AG09319 (cell line): ENCODE measurements at regions not wholly inside any gene's neighbourhood (a gene's known extent, or its start where the extent isn't known, plus 50 kb on each side); places are given as distances from the start of the nearest gene placed in this dataset.
A peak's percentile ranks its signal among the peaks of the same experiment; 100 is the strongest.

Experiments used
- DNase-seq: peaks from one replicate; pipeline ENCODE4 v3.0.0-alpha.2; 2010; ENCODE audit warnings: low read depth; ENCODE audit errors: extremely low read depth
- TF ChIP-seq, protein P1 (sequence below): IDR thresholded peaks from 2 replicates; pipeline ENCODE4 v1.5.1; 2011; ENCODE audit warnings: low read depth, mild to moderate bottlenecking, inconsistent platforms, low read length, moderate library complexity

- no peak for DNase-seq
- TF ChIP-seq, protein P1, sequence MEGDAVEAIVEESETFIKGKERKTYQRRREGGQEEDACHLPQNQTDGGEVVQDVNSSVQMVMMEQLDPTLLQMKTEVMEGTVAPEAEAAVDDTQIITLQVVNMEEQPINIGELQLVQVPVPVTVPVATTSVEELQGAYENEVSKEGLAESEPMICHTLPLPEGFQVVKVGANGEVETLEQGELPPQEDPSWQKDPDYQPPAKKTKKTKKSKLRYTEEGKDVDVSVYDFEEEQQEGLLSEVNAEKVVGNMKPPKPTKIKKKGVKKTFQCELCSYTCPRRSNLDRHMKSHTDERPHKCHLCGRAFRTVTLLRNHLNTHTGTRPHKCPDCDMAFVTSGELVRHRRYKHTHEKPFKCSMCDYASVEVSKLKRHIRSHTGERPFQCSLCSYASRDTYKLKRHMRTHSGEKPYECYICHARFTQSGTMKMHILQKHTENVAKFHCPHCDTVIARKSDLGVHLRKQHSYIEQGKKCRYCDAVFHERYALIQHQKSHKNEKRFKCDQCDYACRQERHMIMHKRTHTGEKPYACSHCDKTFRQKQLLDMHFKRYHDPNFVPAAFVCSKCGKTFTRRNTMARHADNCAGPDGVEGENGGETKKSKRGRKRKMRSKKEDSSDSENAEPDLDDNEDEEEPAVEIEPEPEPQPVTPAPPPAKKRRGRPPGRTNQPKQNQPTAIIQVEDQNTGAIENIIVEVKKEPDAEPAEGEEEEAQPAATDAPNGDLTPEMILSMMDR = no peak
Observed at GRCh38 chr14:53550776-53551175, 397.7 kb upstream of the DDHD1 start.

DNA sequence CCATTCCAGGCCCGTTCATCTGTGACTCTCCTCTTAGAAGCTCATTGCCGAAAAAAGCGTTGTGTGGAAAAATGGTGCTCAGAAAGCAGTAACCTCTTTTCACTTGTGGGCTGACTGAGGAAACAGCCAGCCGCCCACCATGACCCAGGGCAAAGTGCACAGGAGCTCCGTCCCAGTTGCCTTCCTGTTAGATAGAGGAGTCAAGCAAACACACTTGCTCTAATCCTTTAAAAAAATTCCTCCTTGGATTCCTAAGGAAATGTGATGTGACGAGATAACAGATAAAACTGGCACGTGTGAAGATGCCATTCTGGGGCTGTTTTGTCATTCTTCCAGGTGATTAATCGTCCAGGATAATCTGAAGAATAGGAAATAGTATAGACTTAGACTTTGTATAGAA, 396.8 kb upstream of the DDHD1 start:
- TF ChIP-seq, protein P1 = no peak
- no peak for DNase-seq

DNA sequence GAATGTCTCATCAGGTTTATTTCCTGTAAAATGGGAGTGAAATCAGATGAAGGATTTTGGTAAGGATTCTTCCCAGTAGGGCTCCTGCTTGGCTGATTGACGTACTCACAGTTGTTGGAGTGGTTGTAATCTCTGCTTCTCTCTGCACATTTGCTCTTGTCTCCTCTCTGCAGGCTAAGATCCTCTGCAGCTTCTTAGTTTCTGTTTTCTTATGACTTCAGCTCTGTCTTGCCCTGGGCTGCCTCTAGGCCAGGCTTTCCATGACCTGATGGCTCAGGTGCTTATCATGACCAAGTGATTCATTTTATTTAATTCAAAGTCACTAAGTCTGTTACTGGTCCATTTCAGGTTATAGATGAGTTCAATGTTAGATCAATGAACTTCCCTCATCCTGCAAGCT, 394.5 kb upstream of the DDHD1 start:
- TF ChIP-seq, protein P1 = no peak

DNA sequence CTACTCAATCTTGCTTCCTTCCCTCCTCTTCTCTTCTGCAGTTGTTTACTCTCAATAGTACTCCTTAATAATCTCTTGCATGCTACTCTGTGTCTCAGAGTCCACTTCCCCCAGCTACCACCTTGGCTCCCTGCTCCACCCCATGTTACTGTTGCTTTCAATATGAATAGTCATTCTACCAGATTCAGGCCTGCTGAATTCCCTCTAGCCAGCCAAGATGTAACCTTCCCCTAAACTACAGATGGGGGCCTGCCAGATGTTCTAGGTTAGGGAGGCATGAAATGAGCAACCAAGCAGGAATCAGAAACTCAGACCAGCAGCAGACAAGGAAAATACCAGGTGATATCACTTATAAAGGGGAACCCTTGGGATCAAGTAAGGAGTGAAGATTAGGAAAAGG, 392.1 kb upstream of the DDHD1 start:
- TF ChIP-seq, protein P1 = no peak
- no peak for DNase-seq

More for the DNA sequence above, 394.5 kb upstream of the DDHD1 start:
- no peak for DNase-seq

GRCh38 chr14:53542732-53543131, 389.6 kb upstream of the DDHD1 start:
- TF ChIP-seq, protein P1 = no peak
- no peak for DNase-seq

GRCh38 chr14:53541411-53541810, 388.3 kb upstream of the DDHD1 start:
- no peak for DNase-seq
- TF ChIP-seq, protein P1 = no peak

DNA sequence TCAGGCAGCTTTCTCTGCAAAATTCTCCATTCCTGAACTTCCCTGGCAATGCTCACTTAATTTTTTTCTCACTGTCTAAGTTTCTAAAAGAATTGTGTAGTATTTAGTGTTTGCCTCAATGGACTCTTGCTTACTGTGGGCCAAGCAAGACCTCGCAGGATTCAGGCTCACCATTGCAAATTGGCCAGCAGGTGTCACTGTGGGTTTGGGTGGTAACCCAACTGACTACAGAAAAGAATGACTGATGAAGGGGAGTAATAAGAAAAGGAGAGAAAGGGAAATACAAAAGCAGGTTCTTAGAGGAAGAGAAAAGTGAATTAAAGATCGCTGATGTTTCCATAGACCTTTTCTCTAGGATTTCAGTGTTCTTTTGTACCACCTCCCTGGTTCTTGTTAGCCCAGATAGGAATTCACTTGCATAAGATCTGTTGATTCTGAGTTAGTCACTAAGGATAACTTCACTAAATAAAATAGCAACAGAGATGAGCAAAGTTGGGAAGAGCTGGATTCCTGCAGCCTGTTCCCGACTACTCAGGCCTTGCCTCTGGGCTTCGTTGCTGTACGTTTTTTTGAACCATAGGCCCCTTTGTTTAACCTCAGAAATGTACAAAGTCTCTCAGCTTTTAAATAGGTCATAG, 386.5 kb upstream of the DDHD1 start:
- TF ChIP-seq, protein P1 = peak; percentile 81
- DNase-seq = peak; percentile 68
